ENCODE measurements at regions not wholly inside any gene's neighbourhood (a gene's known extent, or its start where the extent isn't known, plus 50 kb on each side); places are given as distances from the start of the nearest gene placed in this dataset.

- H3K4me1 ChIP-seq (ENCODE audit: control insufficient read depth in 1 of 2, insufficient read depth in 2 of 2, low read length in 2 of 2): no peaks in the 10 kb centered on the region
- no peaks in the 10 kb centered on the region for H3K79me2 ChIP-seq (ENCODE audit: insufficient read depth, low read length)
- Mint-ChIP-seq H3K36me3 (no peaks in the 10 kb centered on the region), H3K27ac (no peak overlapping the region), H3K4me3 (no peak overlapping the region), H3K27me3 (ENCODE audit: low read depth in 3 of 3) (peaks cover 0 to 1% (median 0%) of the 10 kb centered on the region in 3 donors), H3K9me3 (peaks cover 0 to 3% (median 0%) of the 10 kb centered on the region in 7 donors), H3K4me1 (no peaks in the 10 kb centered on the region)
- H3K36me3 ChIP-seq (replicated peaks in 1 of 2; ENCODE audit: control insufficient read depth in 1 of 2, insufficient read depth in 2 of 2, low read length in 2 of 2): no peaks in the 10 kb centered on the region
- intact Hi-C loops (cut with micrococcal nuclease): no loop called here
- H3K4me3 ChIP-seq (replicated peaks in 1 of 3; ENCODE audit: low read depth in 2 of 3, low read length in 3 of 3): no peak overlapping the region
- no peak overlapping the region for H3K27ac ChIP-seq (ENCODE audit: low read depth in 1 of 2, low read length in 2 of 2)
- no peak overlapping the region for H3K9ac ChIP-seq (ENCODE audit: insufficient read depth, low read length, poor library complexity, severe bottlenecking)
- whole genome bisulfite sequencing (ENCODE audit: insufficient coverage): no CpG with 5 or more reads among the region's 5 CpGs
- no peaks in the 10 kb centered on the region for H3K9me3 ChIP-seq (replicated peaks in 1 of 2; ENCODE audit: control insufficient read depth in 1 of 2, insufficient read depth in 1 of 2, low read length in 2 of 2)
- no peak for DNase-seq
- no peaks in the 10 kb centered on the region for H4K20me1 ChIP-seq (ENCODE audit: insufficient read depth, low read length)
- H3K27me3 ChIP-seq (ENCODE audit: control insufficient read depth in 2 of 2, insufficient read depth in 2 of 2, low read length in 2 of 2): no peaks in the 10 kb centered on the region
- no peak for TF ChIP-seq CTCF (IDR thresholded peaks at IDR 0.05)
- no peak overlapping the region for H2AFZ ChIP-seq (ENCODE audit: insufficient read depth, low read depth, low read length, poor library complexity, severe bottlenecking)
- H3K4me2 ChIP-seq (replicated peaks; ENCODE audit: extremely low read depth, low read length, poor library complexity, severe bottlenecking): no peak overlapping the region
Observed at GRCh38 chr6:81241126-81242041, 511.1 kb downstream of the TENT5A start.

- H4K20me1 ChIP-seq (ENCODE audit: insufficient read depth, low read length): no peaks in the 10 kb centered on the region
- no peak overlapping the region for H3K27ac Mint-ChIP-seq
- H3K4me1 ChIP-seq (ENCODE audit: control insufficient read depth in 1 of 2, insufficient read depth in 2 of 2, low read length in 2 of 2): no peaks in the 10 kb centered on the region
- no peak for TF ChIP-seq CTCF (IDR thresholded peaks at IDR 0.05)
- DNase-seq: no peak
- no peak overlapping the region for H3K4me3 ChIP-seq (replicated peaks in 1 of 3; ENCODE audit: low read depth in 2 of 3, low read length in 3 of 3)
- H3K9me3 Mint-ChIP-seq: peaks cover 0 to 1% (median 0%) of the 10 kb centered on the region in 7 donors
- peaks cover 0 to 4% (median 3%) of the 10 kb centered on the region in 3 donors for H3K27me3 Mint-ChIP-seq (ENCODE audit: low read depth in 3 of 3)
- H2AFZ ChIP-seq (ENCODE audit: insufficient read depth, low read depth, low read length, poor library complexity, severe bottlenecking): no peak overlapping the region
- no peaks in the 10 kb centered on the region for H3K36me3 ChIP-seq (replicated peaks in 1 of 2; ENCODE audit: control insufficient read depth in 1 of 2, insufficient read depth in 2 of 2, low read length in 2 of 2)
- H3K9me3 ChIP-seq (replicated peaks in 1 of 2; ENCODE audit: control insufficient read depth in 1 of 2, insufficient read depth in 1 of 2, low read length in 2 of 2): no peaks in the 10 kb centered on the region
- no peak overlapping the region for H3K4me2 ChIP-seq (replicated peaks; ENCODE audit: extremely low read depth, low read length, poor library complexity, severe bottlenecking)
- no peaks in the 10 kb centered on the region for H3K27me3 ChIP-seq (ENCODE audit: control insufficient read depth in 2 of 2, insufficient read depth in 2 of 2, low read length in 2 of 2)
- no peak overlapping the region for H3K27ac ChIP-seq (ENCODE audit: low read depth in 1 of 2, low read length in 2 of 2)
- no peaks in the 10 kb centered on the region for H3K79me2 ChIP-seq (ENCODE audit: insufficient read depth, low read length)
- intact Hi-C loops (cut with micrococcal nuclease): no loop called here
- H3K36me3 Mint-ChIP-seq: no peaks in the 10 kb centered on the region
- no peaks in the 10 kb centered on the region for H3K4me1 Mint-ChIP-seq
- no peak overlapping the region for H3K9ac ChIP-seq (ENCODE audit: insufficient read depth, low read length, poor library complexity, severe bottlenecking)
- H3K4me3 Mint-ChIP-seq: no peak overlapping the region
Observed at GRCh38 chr6:81238390-81238789, 514.1 kb downstream of the TENT5A start.

All from CD14-positive monocyte (primary cell).